ENCODE measurements at regions not wholly inside any gene's neighbourhood (a gene's known extent, or its start where the extent isn't known, plus 50 kb on each side); places are given as distances from the start of the nearest gene placed in this dataset.

- no peak for TF ChIP-seq PPARA (CRISPR knock-in tag; IDR thresholded peaks at IDR 0.05; ENCODE audit: borderline replicate concordance)
- TF ChIP-seq BACH2 (CRISPR knock-in tag; IDR thresholded peaks at IDR 0.05; ENCODE audit: borderline replicate concordance) = no peak
- no peak for TF ChIP-seq POU6F1 (CRISPR knock-in tag; IDR thresholded peaks at IDR 0.05; ENCODE audit: borderline replicate concordance, low read depth)
- TF ChIP-seq ZFP30 (CRISPR knock-in tag; IDR thresholded peaks at IDR 0.05) = no peak
- no peak for TF ChIP-seq CREB5 (CRISPR knock-in tag; IDR thresholded peaks at IDR 0.05; ENCODE audit: low read depth)
- TF ChIP-seq ZNF8 (CRISPR knock-in tag; IDR thresholded peaks at IDR 0.05) = no peak
Measured at GRCh38 chr7:88449410-88449809, 142.7 kb upstream of the STEAP4 start.

All from SK-N-SH treated with all-trans-retinoic acid at 6 μM for 48 hours (cell line).